Neural crest cell (in vitro differentiated cells): ENCODE measurements at regions not wholly inside any gene's neighbourhood (a gene's known extent, or its start where the extent isn't known, plus 50 kb on each side); places are given as distances from the start of the nearest gene placed in this dataset.

Experiments
- DNase-seq: peaks from one replicate; pipeline ENCODE4 v3.0.0; 2021; ENCODE audit warnings: low read depth, mixed read lengths, low spot score
- H3K27ac Mint-ChIP-seq: one replicate; pipeline ENCODE4 v1.8.0; 2021; ENCODE audit warnings: mild to moderate bottlenecking, mixed read lengths; ENCODE audit not compliant: unreplicated experiment
- H3K27me3 Mint-ChIP-seq: 2 replicates; pipeline ENCODE4 v1.8.0; 2021; ENCODE audit warnings: low read depth, mild to moderate bottlenecking, mixed read lengths
- H3K36me3 Mint-ChIP-seq: 2 replicates; pipeline ENCODE4 v1.8.0; 2021; ENCODE audit warnings: low read depth, mild to moderate bottlenecking, mixed read lengths
- H3K4me1 Mint-ChIP-seq: 2 replicates; pipeline ENCODE4 v1.8.0; 2021; ENCODE audit warnings: mixed read lengths
- H3K4me3 Mint-ChIP-seq: one replicate; pipeline ENCODE4 v1.8.0; 2021; ENCODE audit warnings: mild to moderate bottlenecking, mixed read lengths
- H3K9me3 Mint-ChIP-seq: 2 replicates; pipeline ENCODE4 v1.8.0; 2021; ENCODE audit warnings: mixed read lengths
- CTCF ChIP-seq: fragments of 200-600 bp; sonication (generic); conservative IDR thresholded peaks from 2 replicates; pipeline ENCODE4 v1.5.0; 2021; ENCODE audit warnings: antibody characterized with exemption, mild to moderate bottlenecking

GRCh38 chr14:53295985-53296582 is 143.0 kb upstream of the DDHD1 start:
- Mint-ChIP-seq H3K4me3 (no peak overlapping the region), H3K9me3 (peaks cover 3% of the 10 kb centered on the region), H3K27ac (no peak overlapping the region), H3K36me3 (no peaks in the 10 kb centered on the region), H3K27me3 (no peaks in the 10 kb centered on the region), H3K4me1 (no peaks in the 10 kb centered on the region)
- peak; percentile 26 for DNase-seq
- TF ChIP-seq CTCF = peak; percentile 88

GRCh38 chr14:53295372-53295771 is 142.2 kb upstream of the DDHD1 start:
- H3K27ac Mint-ChIP-seq = no peak overlapping the region
- H3K27me3 Mint-ChIP-seq = no peaks in the 10 kb centered on the region
- no peak for TF ChIP-seq CTCF
- no peaks in the 10 kb centered on the region for H3K36me3 Mint-ChIP-seq
- H3K4me1 Mint-ChIP-seq = no peaks in the 10 kb centered on the region
- no peak overlapping the region for H3K4me3 Mint-ChIP-seq
- peaks cover 3% of the 10 kb centered on the region for H3K9me3 Mint-ChIP-seq
- no peak for DNase-seq

GRCh38 chr14:53286301-53286700 is 133.2 kb upstream of the DDHD1 start:
- H3K27me3 Mint-ChIP-seq = no peaks in the 10 kb centered on the region
- H3K4me3 Mint-ChIP-seq = no peak overlapping the region
- peaks cover 4% of the 10 kb centered on the region for H3K9me3 Mint-ChIP-seq
- no peak for TF ChIP-seq CTCF
- H3K27ac Mint-ChIP-seq = no peak overlapping the region
- DNase-seq = no peak
- peaks cover 5% of the 10 kb centered on the region for H3K36me3 Mint-ChIP-seq
- no peaks in the 10 kb centered on the region for H3K4me1 Mint-ChIP-seq

- no peak overlapping the region for H3K4me3 Mint-ChIP-seq
- no peak overlapping the region for H3K27ac Mint-ChIP-seq
- H3K9me3 Mint-ChIP-seq = peaks cover 4% of the 10 kb centered on the region
- no peak for DNase-seq
- H3K36me3 Mint-ChIP-seq = peaks cover 5% of the 10 kb centered on the region
- H3K4me1 Mint-ChIP-seq = no peaks in the 10 kb centered on the region
- no peaks in the 10 kb centered on the region for H3K27me3 Mint-ChIP-seq
- no peak for TF ChIP-seq CTCF
Measured at GRCh38 chr14:53285821-53286220, 132.7 kb upstream of the DDHD1 start.

- no peak overlapping the region for H3K4me3 Mint-ChIP-seq
- H3K9me3 Mint-ChIP-seq = peaks cover 8% of the 10 kb centered on the region
- TF ChIP-seq CTCF = no peak
- DNase-seq = no peak
- no peaks in the 10 kb centered on the region for H3K4me1 Mint-ChIP-seq
- peaks cover 6% of the 10 kb centered on the region for H3K36me3 Mint-ChIP-seq
- H3K27me3 Mint-ChIP-seq = no peaks in the 10 kb centered on the region
- H3K27ac Mint-ChIP-seq = no peak overlapping the region
Measured at GRCh38 chr14:53285064-53285463, 131.9 kb upstream of the DDHD1 start.
